K562 (cell line): ENCODE measurements at regions not wholly inside any gene's neighbourhood (a gene's known extent, or its start where the extent isn't known, plus 50 kb on each side); places are given as distances from the start of the nearest gene placed in this dataset.

Experiments
- ATAC-seq: fragments of 200-7000 bp; cut with Tn5 transposase; 3 replicates; pipeline ENCODE4 v1.9.1; 2020; ENCODE audit warnings: moderate library complexity
- BruUV-seq: library from RNA; stranded (reverse); fragments of 400-500 nt; replicated peaks from 2 replicates; lab custom pipeline; 2021; lab: Mats Ljungman, UMichigan
- CTCF ChIA-PET: fragments of 300-600 bp; formaldehyde crosslinking; extraction: SDS; loops from one replicate; lab custom pipeline; 2021; ENCODE audit warnings: low intra/inter-chr PET ratio; lab: Yijun Ruan, JAX
- POLR2A ChIA-PET: fragments of 300-600, 350-650 bp; sonication (Branson Sonifier 250); formaldehyde crosslinking; extraction: SDS; loops from one replicate; lab custom pipeline; 2021; ENCODE audit warnings: antibody characterized with exemption, inconsistent platforms; lab: Yijun Ruan, JAX
- DNase-seq, 4 experiments: peaks; one replicate each; pipeline versions ENCODE4 v3.0.0 to v3.0.0-alpha.2; 2011 to 2018; ENCODE audit warnings: low spot score in 3 of 4, mixed read lengths in 3 of 4; ENCODE audit errors: extremely low read depth in 1 of 4
- FAIRE-seq: peaks from 2 replicates; lab custom pipeline; 2011; peaks lifted over from hg19 to GRCh38; lab: Jason Lieb, UNC
- H2AFZ ChIP-seq: 2 replicates; pipeline ENCODE4 v1.6.0; 2011; ENCODE audit warnings: low read depth, low read length, control low read depth, inconsistent platforms
- H3K27ac ChIP-seq: fragments of 200-600 bp; 3 replicates; pipeline ENCODE4 v1.8.0; 2011; ENCODE audit warnings: low read depth, mild to moderate bottlenecking, control low read depth, inconsistent platforms, low read length, moderate library complexity, mixed read lengths; ENCODE audit errors: extremely low read depth
- H3K27me3 ChIP-seq, 2 experiments: fragments of 300-600 bp in 1 of 2; 2 replicates in 1 of 2; 3 replicates in 1 of 2; pipeline versions ENCODE4 v1.6.0 to v1.8.0; 2011; ENCODE audit warnings: inconsistent platforms in 2 of 2, low read length in 2 of 2, mild to moderate bottlenecking in 1 of 2, mixed read lengths in 1 of 2, moderate library complexity in 1 of 2; ENCODE audit not compliant: control insufficient read depth in 2 of 2, insufficient read depth in 2 of 2
- H3K36me3 ChIP-seq: fragments of 300-600 bp; 3 replicates; pipeline ENCODE4 v1.8.0; 2011; ENCODE audit warnings: mild to moderate bottlenecking, low read length, inconsistent platforms; ENCODE audit not compliant: control insufficient read depth, insufficient read depth
- H3K4me1 ChIP-seq, 2 experiments: fragments of 200-600 bp in 1 of 2; replicated peaks in 1 of 2; 2 replicates in 1 of 2; 3 replicates in 1 of 2; pipeline versions ENCODE4 v1.5.1 to v1.8.0; 2011; ENCODE audit warnings: inconsistent platforms in 2 of 2, low read length in 2 of 2, mild to moderate bottlenecking in 1 of 2, mixed read lengths in 1 of 2, moderate library complexity in 1 of 2; ENCODE audit not compliant: control insufficient read depth in 2 of 2, insufficient read depth in 2 of 2
- H3K4me2 ChIP-seq: 2 replicates; pipeline ENCODE4 v1.6.1; 2011; ENCODE audit warnings: low read length, control low read depth, inconsistent platforms, mixed read lengths; ENCODE audit not compliant: insufficient read depth
- H3K4me3 ChIP-seq: fragments of 200-600 bp; sonication (generic), shearing (Covaris generic); 2 replicates; pipeline ENCODE4 v1.5.1; 2016; ENCODE audit warnings: control low read depth, inconsistent platforms
- H3K79me2 ChIP-seq: fragments of 200-600 bp; 3 replicates; pipeline ENCODE4 v1.8.0; 2011; ENCODE audit warnings: low read length, inconsistent platforms; ENCODE audit not compliant: control insufficient read depth, insufficient read depth
- H3K9ac ChIP-seq, 2 experiments: 2 replicates each; pipeline versions ENCODE4 v1.6.0 to v1.6.1; 2011; ENCODE audit warnings: low read depth in 2 of 2, low read length in 2 of 2, control low read depth in 1 of 2, inconsistent platforms in 1 of 2, mild to moderate bottlenecking in 1 of 2, mixed read lengths in 1 of 2; ENCODE audit not compliant: insufficient read depth in 1 of 2
- H3K9me1 ChIP-seq: one replicate; pipeline ENCODE4 v1.6.0; 2011; ENCODE audit warnings: inconsistent platforms, mild to moderate bottlenecking, low read length, moderate library complexity; ENCODE audit not compliant: control insufficient read depth, insufficient read depth
- H3K9me3 ChIP-seq: replicated peaks from 2 replicates; pipeline ENCODE4 v1.5.1; 2011; ENCODE audit warnings: low read depth, low read length, inconsistent platforms; ENCODE audit not compliant: control insufficient read depth, insufficient read depth
- H4K20me1 ChIP-seq: replicated peaks from 2 replicates; pipeline ENCODE4 v1.6.1; 2011; ENCODE audit warnings: low read length, inconsistent platforms, mixed read lengths; ENCODE audit not compliant: control insufficient read depth, insufficient read depth
- EP400 ChIP-seq: fragments of 450-650 bp; IDR thresholded peaks from 2 replicates; pipeline ENCODE4 v1.6.1; 2017; ENCODE audit warnings: antibody characterized with exemption, mild to moderate bottlenecking, moderate library complexity
- FOSL1 ChIP-seq: fragments of 200-800 bp; sonication (Bioruptor generic); conservative IDR thresholded peaks from 2 replicates; pipeline ENCODE4 v1.6.1; 2016; ENCODE audit warnings: missing genetic modification characterization, missing compliant biosample characterization
- JUN ChIP-seq, 2 experiments: sonication (generic) in 1 of 2; formaldehyde crosslinking in 1 of 2; IDR thresholded peaks; 2 replicates each; pipeline versions ENCODE4 v1.6.1 to v1.8.0; 2012 to 2022; ENCODE audit warnings: borderline replicate concordance in 2 of 2, mild to moderate bottlenecking in 2 of 2, improper control_type of control experiment in 1 of 2, low read depth in 1 of 2, low read length in 1 of 2, missing genetic modification reagents in 1 of 2
- JUND ChIP-seq, 2 experiments: IDR thresholded peaks; 2 replicates in 1 of 2; 3 replicates in 1 of 2; pipeline ENCODE4 v1.6.1; 2011; ENCODE audit warnings: borderline replicate concordance in 2 of 2, low read depth in 2 of 2, low read length in 2 of 2, improper control_type of control experiment in 1 of 2, missing biosample characterization in 1 of 2, missing genetic modification characterization in 1 of 2, missing genetic modification reagents in 1 of 2
- NUFIP1 ChIP-seq: fragments of 450-650 bp; IDR thresholded peaks from 2 replicates; pipeline ENCODE4 v1.6.1; 2018; ENCODE audit not compliant: partially characterized antibody
- TEAD2 ChIP-seq: fragments of 450-650 bp; IDR thresholded peaks from 2 replicates; pipeline ENCODE4 v1.6.1; 2016; ENCODE audit warnings: missing genetic modification characterization, control low read depth, missing compliant biosample characterization
- WGBS: fragments of 100-300 bp; shearing (Covaris generic); methylation state at CpG from one replicate; pipeline ENCODE4 v1.1.6; 2016; ENCODE audit warnings: low coverage, mixed read lengths; ENCODE audit not compliant: insufficient coverage; ENCODE audit errors: missing lambda C conversion rate; 5-methylcytosine and 5-hydroxymethylcytosine counted together
- in situ Hi-C: fragments of 300-500 bp; cut with MboI; formaldehyde crosslinking; loops from 4 replicates; pipeline ENCODE4 v1.15.0; 2018; ENCODE audit warnings: inconsistent platforms, mixed read lengths
- intact Hi-C: fragments of 100-400 bp; cut with micrococcal nuclease; formaldehyde crosslinking; loops from 2 replicates; pipeline ENCODE4 v1.14.2; 2022
- TF ChIP-seq, protein P1 (sequence below), 2 experiments: fragments of 450-650 bp in 1 of 2; sonication (generic) in 1 of 2; formaldehyde crosslinking in 1 of 2; IDR thresholded peaks in 1 of 2; conservative IDR thresholded peaks in 1 of 2; 2 replicates each; pipeline versions ENCODE4 v1.6.1 to v1.8.1; 2016 to 2023; ENCODE audit warnings: mild to moderate bottlenecking in 2 of 2, moderate library complexity in 2 of 2, inconsistent platforms in 1 of 2, missing genetic modification reagents in 1 of 2

DNA sequence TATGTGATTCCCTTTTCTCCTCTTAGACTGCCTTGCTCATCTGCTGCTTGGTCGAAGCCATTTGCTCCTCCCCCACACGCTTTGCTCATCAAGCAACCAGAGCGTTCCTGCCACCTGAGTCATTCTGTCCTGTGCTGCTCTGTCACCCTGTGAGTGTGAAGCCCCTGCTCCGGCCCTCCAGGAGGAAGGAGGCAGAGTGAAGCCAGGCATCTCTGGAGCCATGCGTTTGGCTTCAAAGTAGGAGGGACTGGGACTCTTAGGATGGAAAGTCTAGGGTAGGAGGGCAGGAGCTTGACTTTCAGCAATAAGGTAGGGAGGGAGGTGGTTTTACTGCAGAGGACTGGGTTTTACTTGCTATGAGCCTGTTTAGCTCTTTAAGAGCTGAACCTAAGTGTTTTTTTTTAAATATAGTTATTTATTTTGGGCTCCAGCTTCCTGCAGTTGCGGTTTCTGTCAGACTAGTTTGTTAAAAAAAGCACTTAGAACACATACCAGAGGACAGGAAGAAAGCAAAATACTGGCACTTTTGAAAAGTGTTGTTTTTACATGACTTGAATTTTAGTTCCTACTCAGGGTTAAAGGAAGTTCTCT, 63.6 kb downstream of the SPINK2 start:
- no peak overlapping the region for H3K27ac ChIP-seq
- intact Hi-C loops = no loop called here
- POLR2A ChIA-PET = no interaction called here
- H3K4me1 ChIP-seq = no peaks in the 10 kb centered on the region
- in situ Hi-C loops = no loop called here
- H3K4me2 ChIP-seq = no peak overlapping the region
- 0% methylated on average over 5 of the region's 6 CpGs for WGBS
- peak in 2 of 4 experiments; percentile 12 to 15 for DNase-seq
- TF ChIP-seq NUFIP1 (no peak), TEAD2 (tag) (no peak), FOSL1 (tag) (peak; percentile 66), JUN (IDR thresholded peaks at IDR 0.05; ENCODE audit: borderline replicate concordance, low read depth, low read length) (0 out of 2 replicates have a peak, but pooled peaks have one; percentile 25), JUN (CRISPR knock-in tag; IDR thresholded peaks at IDR 0.05; ENCODE audit: borderline replicate concordance) (no peak), EP400 (no peak), JUND (IDR thresholded peaks at IDR 0.05; ENCODE audit: borderline replicate concordance, low read depth, low read length) (peak; percentile 26; the same call in 1 of the 2 replicates), JUND (tag; IDR thresholded peaks at IDR 0.05; ENCODE audit: borderline replicate concordance, low read depth, low read length) (no peak; the same call in 2 of the 3 replicates)
- TF ChIP-seq, protein P1, sequence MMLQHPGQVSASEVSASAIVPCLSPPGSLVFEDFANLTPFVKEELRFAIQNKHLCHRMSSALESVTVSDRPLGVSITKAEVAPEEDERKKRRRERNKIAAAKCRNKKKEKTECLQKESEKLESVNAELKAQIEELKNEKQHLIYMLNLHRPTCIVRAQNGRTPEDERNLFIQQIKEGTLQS (IDR thresholded peaks at IDR 0.05) = peak; percentile 19; the same call in 1 of the 2 replicates
- TF ChIP-seq, protein P1 (CRISPR knock-in tag; conservative IDR thresholded peaks at IDR 0.05) = no peak
- no peaks in the 10 kb centered on the region for H3K79me2 ChIP-seq
- H4K20me1 ChIP-seq = no peaks in the 10 kb centered on the region
- no peaks in the 10 kb centered on the region for H3K9me3 ChIP-seq
- no peak overlapping the region for H2AFZ ChIP-seq
- no peaks in the 10 kb centered on the region for H3K36me3 ChIP-seq
- no peak for FAIRE-seq
- H3K9ac ChIP-seq = no peak overlapping the region
- CTCF ChIA-PET = no interaction called here
- H3K4me3 ChIP-seq = no peak overlapping the region
- peaks cover 22 to 55% of the 10 kb centered on the region in 2 experiments for H3K27me3 ChIP-seq
- H3K9me1 ChIP-seq = no peaks in the 10 kb centered on the region
- peak; percentile 73 for ATAC-seq
- BruUV-seq = no TSS peak
